GM18868 (cell line): ENCODE measurements at regions not wholly inside any gene's neighbourhood (a gene's known extent, or its start where the extent isn't known, plus 50 kb on each side); places are given as distances from the start of the nearest gene placed in this dataset.
"Not testable (repeated sequence)": the region's sequence is repeated elsewhere in the genome, so short reads cannot be mapped to it uniquely, and the experiment has no call there.

ENCODE experiments used
- ATAC-seq: cut with Tn5 transposase; IDR thresholded peaks from one replicate; pipeline ENCODE4 v1.9.1; 2021; ENCODE audit warnings: mild to moderate bottlenecking, moderate library complexity; ENCODE audit not compliant: unreplicated experiment

DNA sequence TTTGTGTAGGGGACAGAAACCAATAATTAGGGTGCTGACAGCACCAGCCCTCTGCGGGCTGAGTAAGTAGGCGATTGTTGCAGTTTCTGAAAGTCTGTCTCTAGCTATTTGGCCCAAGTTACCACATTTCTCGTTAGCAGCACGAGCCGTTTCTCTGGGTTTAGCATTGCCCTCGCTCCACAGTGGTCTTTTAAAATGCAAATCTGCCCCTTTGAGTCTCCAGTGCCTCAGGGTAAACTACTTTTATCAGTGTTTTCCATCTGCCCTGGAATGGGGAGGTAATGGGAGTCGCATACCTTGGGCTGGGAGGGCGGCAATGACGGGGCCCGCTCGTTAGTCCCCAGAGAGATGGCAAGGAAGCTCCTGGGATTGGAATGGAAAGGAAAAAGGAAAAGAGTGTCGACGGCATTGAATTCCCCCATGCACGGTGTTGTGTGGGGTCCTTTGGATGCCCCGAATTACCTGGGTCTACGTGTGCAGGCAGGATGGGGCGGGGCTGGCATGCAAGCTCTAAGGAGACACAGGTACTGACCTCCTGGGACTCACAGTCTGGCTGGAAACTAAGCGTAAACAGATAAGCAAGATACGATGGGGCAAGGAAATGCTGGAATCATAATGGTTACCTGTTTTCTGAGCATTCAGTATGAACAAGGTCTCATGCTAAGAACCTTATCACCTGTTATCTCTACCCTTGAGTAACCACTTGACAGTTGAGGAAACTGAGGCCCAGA, 131.8 kb upstream of the MAP1LC3B2 start:
- ATAC-seq: no peak

- no peak for ATAC-seq
Measured at GRCh38 chr12:116429826-116430360, 129.3 kb upstream of the MAP1LC3B2 start.

GRCh38 chr12:116430911-116431565, 128.1 kb upstream of the MAP1LC3B2 start:
- no peak for ATAC-seq

DNA sequence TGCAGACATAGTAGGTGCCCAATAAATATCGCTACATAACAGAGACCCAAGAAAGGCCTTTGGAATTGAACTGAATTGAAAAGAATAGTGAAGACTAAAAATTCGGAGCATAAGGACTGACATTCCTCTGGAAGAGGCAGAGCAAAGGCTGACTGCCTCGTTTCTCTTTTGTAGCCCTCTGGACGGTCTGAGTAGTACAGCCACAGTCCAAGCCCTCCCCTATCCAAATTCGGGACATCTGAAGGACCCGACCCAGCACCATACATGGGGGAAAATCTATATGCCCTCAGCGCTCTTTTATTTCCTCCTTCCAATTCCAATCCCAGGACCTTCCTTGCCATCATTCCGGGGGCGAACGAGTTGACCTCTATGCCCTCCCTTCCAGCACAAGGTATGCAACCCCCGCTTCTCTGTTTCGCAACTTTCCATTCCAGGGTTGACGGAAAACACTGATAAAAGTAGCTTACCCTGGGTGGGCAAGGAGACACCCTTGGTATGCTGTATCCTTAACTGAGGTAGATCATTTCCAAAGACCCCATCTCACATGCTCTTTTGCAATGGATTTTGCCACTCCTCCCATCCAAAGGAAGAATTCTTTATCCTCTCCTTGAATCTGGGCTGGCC, 127.4 kb upstream of the MAP1LC3B2 start:
- no peak for ATAC-seq

DNA sequence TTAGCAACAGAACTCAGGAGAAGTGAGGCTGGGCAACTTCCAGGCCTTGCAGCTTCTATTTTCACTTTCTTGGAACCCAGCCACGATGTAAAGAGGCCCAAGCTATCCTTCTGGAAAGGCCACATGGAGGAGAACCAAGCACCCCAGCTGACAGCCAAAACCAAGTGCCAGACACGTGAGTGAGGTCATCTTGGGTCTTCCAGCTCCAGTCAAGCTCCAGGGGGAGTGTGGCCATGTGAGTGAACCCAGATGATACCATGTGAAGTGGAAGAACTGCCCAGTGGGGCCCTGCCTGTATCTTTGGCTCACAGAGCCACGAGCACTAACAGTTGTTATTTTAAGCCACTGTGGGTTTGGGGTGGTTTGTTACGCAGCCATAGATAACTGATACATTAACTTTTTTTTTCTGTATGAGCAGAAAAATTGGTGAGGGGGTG, 126.8 kb upstream of the MAP1LC3B2 start:
- ATAC-seq: no peak

GRCh38 chr12:116433249-116433648, 125.9 kb upstream of the MAP1LC3B2 start:
- no peak for ATAC-seq

GRCh38 chr12:116434155-116435011, 124.8 kb upstream of the MAP1LC3B2 start:
- ATAC-seq: no peak

- no peak for ATAC-seq
Measured at GRCh38 chr12:116435984-116436383, 123.2 kb upstream of the MAP1LC3B2 start.

DNA sequence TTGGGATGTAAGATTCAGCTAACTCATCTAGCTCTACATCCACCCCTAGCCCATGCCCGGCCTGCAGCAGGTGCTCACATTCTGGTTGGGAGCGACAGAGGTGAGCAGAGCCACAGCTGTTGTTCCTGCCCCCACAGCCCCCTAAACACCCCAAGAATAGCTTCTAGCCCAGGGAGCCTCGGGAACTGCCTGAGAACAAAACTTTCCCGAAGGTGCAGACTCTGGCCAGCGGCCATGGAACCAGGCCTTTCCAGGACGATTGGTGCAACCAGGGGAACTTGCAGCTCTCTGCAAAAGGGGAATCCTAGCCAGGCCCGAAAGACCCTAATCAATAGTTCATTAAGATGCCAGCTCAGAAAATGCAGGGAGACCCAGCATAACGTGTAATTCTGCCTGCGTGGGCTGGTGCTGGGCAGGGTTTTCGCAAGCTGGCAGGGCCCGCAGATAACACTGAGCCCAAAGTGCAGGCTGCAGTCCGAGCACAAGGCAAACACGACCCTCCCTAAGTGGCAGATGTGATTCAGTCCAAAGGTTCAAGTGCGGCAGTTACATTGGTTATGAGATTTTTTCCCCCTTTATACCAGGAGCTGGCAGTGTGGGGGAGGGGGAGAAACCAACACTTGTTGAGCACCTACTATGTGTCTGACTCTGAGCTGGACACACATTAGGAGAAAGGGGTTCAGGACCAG, 122.5 kb upstream of the MAP1LC3B2 start:
- ATAC-seq: no peak

DNA sequence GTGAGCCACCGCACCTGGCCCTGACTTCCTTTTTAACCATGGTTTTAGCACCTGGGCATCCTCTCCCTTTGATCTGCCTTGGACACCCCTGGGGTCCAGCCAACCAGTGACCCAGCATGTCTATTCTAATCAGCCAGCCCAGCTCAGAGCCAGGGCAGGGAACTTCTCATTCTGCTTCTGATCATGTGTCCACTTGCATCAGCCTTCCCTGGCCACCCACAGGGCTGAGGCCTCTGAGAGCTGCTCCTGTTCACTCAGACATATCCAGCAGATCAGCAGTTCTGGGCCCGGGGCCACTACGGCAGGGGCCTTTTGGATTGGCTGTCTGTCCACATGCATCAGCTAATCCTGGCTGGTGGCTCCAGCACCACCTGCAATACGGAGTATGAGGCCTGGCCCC, 117.9 kb upstream of the MAP1LC3B2 start:
- ATAC-seq: no peak

GRCh38 chr12:116442304-116442703, 116.9 kb upstream of the MAP1LC3B2 start:
- no peak for ATAC-seq

DNA sequence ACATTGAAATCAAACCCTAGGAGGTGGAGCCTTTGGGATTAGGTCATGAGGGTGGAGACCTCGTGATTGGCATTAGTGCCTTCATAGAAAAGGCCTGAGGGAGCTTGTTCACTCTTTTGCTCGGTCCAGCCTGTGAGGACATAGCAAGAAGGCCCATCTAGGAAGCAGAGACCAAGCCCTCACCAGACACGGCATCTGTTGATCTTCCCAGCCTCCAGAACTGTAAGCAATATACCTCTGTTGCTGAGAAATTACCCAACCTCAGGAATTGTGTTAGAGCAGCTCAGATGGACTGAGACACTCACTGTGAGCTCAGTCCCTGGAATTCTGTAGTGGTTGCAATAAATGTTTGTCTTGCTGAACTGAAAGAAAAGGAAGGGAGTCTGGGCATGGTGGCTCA, 116.2 kb upstream of the MAP1LC3B2 start:
- ATAC-seq: no peak

DNA sequence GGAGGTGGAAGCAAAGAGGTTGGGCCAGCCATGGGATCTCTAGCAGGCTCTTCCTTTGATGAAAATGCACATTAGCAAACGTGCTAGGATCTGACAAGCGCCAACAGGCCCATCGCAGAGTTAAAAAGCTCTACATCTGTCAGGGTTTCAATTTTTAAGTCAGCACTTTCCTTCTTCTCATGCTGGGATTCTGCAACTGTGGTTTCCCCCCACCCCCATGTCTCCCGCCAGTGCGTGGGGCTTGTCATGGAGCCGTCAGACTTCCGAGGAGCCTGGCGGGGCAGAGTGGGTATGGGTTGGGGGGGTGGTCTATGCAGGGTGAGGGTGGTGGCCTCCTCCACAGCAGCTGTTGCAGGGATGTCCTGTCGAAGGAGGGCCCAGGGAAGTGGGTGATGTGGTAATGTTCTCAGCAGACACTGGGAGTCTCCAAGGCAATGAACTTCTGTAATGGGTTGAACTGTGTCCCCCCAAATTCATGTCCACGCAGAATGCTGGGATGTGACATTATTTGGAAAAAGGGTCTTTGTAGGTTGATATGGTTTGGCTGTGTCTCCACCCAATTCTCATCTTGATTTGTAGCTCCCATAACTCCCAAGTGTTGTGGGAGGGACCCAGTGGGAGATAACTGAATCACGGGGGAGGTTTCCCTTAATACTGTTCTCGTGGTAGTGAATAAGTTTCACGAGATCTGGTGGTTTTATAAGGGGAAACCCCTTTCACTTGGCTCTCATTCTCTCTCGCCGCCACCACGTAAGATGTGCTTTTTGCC, 115.2 kb upstream of the MAP1LC3B2 start:
- ATAC-seq: no peak

DNA sequence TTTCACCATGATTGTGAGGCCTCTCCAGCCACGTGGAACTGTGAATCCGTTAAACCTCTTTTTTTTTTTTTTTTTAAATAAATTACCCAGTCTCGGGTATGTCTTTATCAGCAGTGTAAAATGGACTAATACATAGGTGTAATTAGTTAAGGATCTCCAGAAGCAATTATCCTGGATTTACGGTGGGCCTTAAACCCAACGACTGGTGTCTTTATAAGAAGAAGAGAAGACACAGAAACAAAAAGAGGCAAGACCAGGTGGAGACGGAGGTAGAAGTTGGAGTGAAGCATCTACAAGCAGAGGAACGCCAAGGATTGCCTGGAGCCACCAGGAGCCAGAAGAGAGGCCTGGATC, 114.6 kb upstream of the MAP1LC3B2 start:
- ATAC-seq: no peak

- no peak for ATAC-seq
Measured at GRCh38 chr12:116448165-116448739, 110.9 kb upstream of the MAP1LC3B2 start.

GRCh38 chr12:116450406-116450910, 108.7 kb upstream of the MAP1LC3B2 start:
- no peak for ATAC-seq

GRCh38 chr12:116452975-116453374, 106.2 kb upstream of the MAP1LC3B2 start:
- ATAC-seq: not testable (repeated sequence)

DNA sequence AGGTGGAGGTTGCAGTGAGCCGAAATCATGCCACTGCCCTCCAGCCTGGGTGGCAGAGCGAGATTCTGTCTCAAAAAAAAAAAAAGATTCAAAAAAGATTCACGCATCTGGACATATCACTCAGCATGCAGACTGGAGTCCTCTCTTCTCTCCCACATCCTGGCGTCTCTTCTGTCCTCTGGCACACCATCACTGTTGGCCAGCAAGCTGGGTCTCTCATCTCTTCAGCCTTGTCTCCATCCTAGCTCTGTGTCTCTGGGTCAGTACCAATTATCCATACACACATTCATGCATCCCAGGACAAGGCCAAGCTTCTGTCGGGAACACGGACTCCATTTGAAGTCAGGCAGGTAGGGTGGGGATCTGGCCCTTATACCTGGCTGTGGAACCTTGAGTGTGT, 105.5 kb upstream of the MAP1LC3B2 start:
- ATAC-seq: no peak

GRCh38 chr12:116454076-116454475, 105.1 kb upstream of the MAP1LC3B2 start:
- no peak for ATAC-seq
